ENCODE measurements at regions not wholly inside any gene's neighbourhood (a gene's known extent, or its start where the extent isn't known, plus 50 kb on each side); places are given as distances from the start of the nearest gene placed in this dataset.

GRCh38 chr1:239706245-239706892 is 320.0 kb downstream of the CHRM3 start:
- TF ChIP-seq, protein P1, sequence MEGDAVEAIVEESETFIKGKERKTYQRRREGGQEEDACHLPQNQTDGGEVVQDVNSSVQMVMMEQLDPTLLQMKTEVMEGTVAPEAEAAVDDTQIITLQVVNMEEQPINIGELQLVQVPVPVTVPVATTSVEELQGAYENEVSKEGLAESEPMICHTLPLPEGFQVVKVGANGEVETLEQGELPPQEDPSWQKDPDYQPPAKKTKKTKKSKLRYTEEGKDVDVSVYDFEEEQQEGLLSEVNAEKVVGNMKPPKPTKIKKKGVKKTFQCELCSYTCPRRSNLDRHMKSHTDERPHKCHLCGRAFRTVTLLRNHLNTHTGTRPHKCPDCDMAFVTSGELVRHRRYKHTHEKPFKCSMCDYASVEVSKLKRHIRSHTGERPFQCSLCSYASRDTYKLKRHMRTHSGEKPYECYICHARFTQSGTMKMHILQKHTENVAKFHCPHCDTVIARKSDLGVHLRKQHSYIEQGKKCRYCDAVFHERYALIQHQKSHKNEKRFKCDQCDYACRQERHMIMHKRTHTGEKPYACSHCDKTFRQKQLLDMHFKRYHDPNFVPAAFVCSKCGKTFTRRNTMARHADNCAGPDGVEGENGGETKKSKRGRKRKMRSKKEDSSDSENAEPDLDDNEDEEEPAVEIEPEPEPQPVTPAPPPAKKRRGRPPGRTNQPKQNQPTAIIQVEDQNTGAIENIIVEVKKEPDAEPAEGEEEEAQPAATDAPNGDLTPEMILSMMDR (conservative IDR thresholded peaks at IDR 0.05; ENCODE audit: low read depth, low read length) = no peak
- no peak for TF ChIP-seq EZH2 (IDR thresholded peaks at IDR 0.05; ENCODE audit: borderline replicate concordance, low read depth, low read length, poor library complexity, severe bottlenecking)
